Panc1 (cell line): ENCODE measurements at regions not wholly inside any gene's neighbourhood (a gene's known extent, or its start where the extent isn't known, plus 50 kb on each side); places are given as distances from the start of the nearest gene placed in this dataset.

Experiments used
- ATAC-seq: fragments of 200-7000 bp; cut with Tn5 transposase; 2 replicates; pipeline ENCODE4 v1.9.1; 2020; ENCODE audit warnings: mild to moderate bottlenecking, moderate library complexity
- BruUV-seq: library from RNA; stranded (reverse); fragments of 400-500 nt; replicated peaks from 2 replicates; lab custom pipeline; 2021; lab: Mats Ljungman, UMichigan
- CTCF ChIA-PET: fragments of 300-600 bp; sonication (Branson Sonifier 250); formaldehyde crosslinking; loops from one replicate; lab custom pipeline; 2022; ENCODE audit warnings: antibody characterized with exemption; lab: Charles Lee
- POLR2A ChIA-PET: fragments of 300-600 bp; sonication (Branson Sonifier 250); formaldehyde crosslinking; loops from one replicate; lab custom pipeline; 2022; ENCODE audit warnings: antibody characterized with exemption; lab: Charles Lee
- DNase-seq: peaks from one replicate; pipeline ENCODE4 v3.0.0-alpha.2; 2010; ENCODE audit warnings: low read depth, low spot score
- H3K27ac ChIP-seq: 2 replicates; pipeline ENCODE4 v1.5.1; 2011; ENCODE audit warnings: mild to moderate bottlenecking, low read length, inconsistent platforms
- H3K27me3 ChIP-seq: fragments of 200-500 bp; sonication (Bioruptor generic); 2 replicates; pipeline ENCODE4 v1.6.0; 2014; ENCODE audit warnings: low read length, inconsistent platforms; ENCODE audit not compliant: control insufficient read depth, insufficient read depth
- H3K36me3 ChIP-seq: fragments of 200-500 bp; sonication (Bioruptor generic); 2 replicates; pipeline ENCODE4 v1.5.1; 2014; ENCODE audit warnings: inconsistent platforms, mild to moderate bottlenecking, low read length, moderate library complexity; ENCODE audit not compliant: control insufficient read depth, insufficient read depth
- H3K4me1 ChIP-seq: 2 replicates; pipeline ENCODE4 v1.5.1; 2011; ENCODE audit warnings: inconsistent platforms, mild to moderate bottlenecking, low read length, moderate library complexity; ENCODE audit not compliant: control insufficient read depth, insufficient read depth
- H3K4me3 ChIP-seq, 2 experiments: 2 replicates each; pipeline ENCODE4 v1.5.1; 2011 to 2012; ENCODE audit warnings: low read depth in 2 of 2, low read length in 2 of 2, mild to moderate bottlenecking in 2 of 2, inconsistent platforms in 1 of 2, moderate library complexity in 1 of 2
- H3K9me3 ChIP-seq: fragments of 200-500 bp; sonication (Bioruptor generic); 2 replicates; pipeline ENCODE4 v1.5.1; 2014; ENCODE audit warnings: low read depth, mild to moderate bottlenecking, inconsistent platforms, low read length, moderate library complexity; ENCODE audit not compliant: control insufficient read depth, insufficient read depth
- POLR2AphosphoS5 ChIP-seq: IDR thresholded peaks from 2 replicates; pipeline ENCODE4 v1.6.1; 2012; ENCODE audit warnings: mild to moderate bottlenecking, low read depth, low read length, moderate library complexity
- SIN3A ChIP-seq: IDR thresholded peaks from 2 replicates; pipeline ENCODE4 v1.6.1; 2012; ENCODE audit warnings: low read depth, mild to moderate bottlenecking, low read length, moderate library complexity, borderline replicate concordance; ENCODE audit not compliant: insufficient read depth
- TCF7L2 ChIP-seq: IDR thresholded peaks from 2 replicates; pipeline ENCODE4 v1.6.1; 2011; ENCODE audit warnings: mild to moderate bottlenecking, low read depth, low read length, inconsistent platforms
- in situ Hi-C: cut with HindIII; loops from 2 replicates; pipeline ENCODE4 v1.10.0; 2016; ENCODE audit warnings: low sequenced_read_pairs, low pct_unique_long_range_greater_than_20kb
- intact Hi-C: fragments of 100-400 bp; cut with micrococcal nuclease; formaldehyde crosslinking; loops from one replicate; pipeline ENCODE4 v1.10.0; 2022; ENCODE audit not compliant: unreplicated experiment
- TF ChIP-seq, protein P1 (sequence below): fragments of 450-650 bp; IDR thresholded peaks from 2 replicates; pipeline ENCODE4 v1.5.1; 2017; ENCODE audit warnings: mild to moderate bottlenecking
- TF ChIP-seq, protein P2 (sequence below), 2 experiments: IDR thresholded peaks; 2 replicates each; pipeline ENCODE4 v1.6.1; 2011 to 2012; ENCODE audit warnings: low read depth in 2 of 2, control low read depth in 1 of 2, low read length in 1 of 2, mild to moderate bottlenecking in 1 of 2, moderate library complexity in 1 of 2; ENCODE audit not compliant: insufficient read depth in 1 of 2

DNA sequence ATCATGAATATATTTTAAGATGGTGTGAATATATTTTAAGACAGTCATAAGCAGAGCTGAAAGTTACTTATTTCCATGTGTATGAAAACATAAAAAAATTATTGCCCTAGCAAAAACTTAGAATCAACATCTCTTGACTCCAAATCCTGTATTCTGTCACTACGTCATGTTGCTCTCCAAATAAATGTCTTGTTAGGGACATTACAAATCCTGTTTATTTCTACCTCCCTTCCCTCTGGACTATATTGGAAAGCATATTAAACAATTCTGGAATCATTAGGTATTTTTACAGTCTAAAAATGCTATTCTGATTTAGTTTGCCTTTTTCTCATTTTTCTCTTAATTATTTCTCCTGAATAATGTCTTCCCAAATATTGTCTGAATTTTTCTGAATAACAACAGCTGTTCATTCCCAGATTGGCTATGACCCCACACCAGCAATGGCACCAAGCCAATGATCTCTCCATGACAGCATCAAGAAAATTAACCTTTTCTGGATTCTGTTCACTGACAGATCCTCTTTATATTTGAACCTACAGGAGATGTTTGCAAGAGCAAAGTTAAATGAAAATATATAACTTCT lies 523.1 kb downstream of the IQCM start:
- Histone ChIP-seq H3K36me3 (no peaks in the 10 kb centered on the region), H3K27me3 (no peaks in the 10 kb centered on the region), H3K4me1 (no peaks in the 10 kb centered on the region), H3K4me3 (no peak overlapping the region), H3K27ac (no peak overlapping the region), H3K9me3 (no peaks in the 10 kb centered on the region)
- intact Hi-C loops (no loop called here), in situ Hi-C loops (no loop called here)
- ATAC-seq (no peak), DNase-seq (no peak)
- ChIA-PET CTCF (no interaction called here), POLR2A (no interaction called here)
- TF ChIP-seq, protein P1, sequence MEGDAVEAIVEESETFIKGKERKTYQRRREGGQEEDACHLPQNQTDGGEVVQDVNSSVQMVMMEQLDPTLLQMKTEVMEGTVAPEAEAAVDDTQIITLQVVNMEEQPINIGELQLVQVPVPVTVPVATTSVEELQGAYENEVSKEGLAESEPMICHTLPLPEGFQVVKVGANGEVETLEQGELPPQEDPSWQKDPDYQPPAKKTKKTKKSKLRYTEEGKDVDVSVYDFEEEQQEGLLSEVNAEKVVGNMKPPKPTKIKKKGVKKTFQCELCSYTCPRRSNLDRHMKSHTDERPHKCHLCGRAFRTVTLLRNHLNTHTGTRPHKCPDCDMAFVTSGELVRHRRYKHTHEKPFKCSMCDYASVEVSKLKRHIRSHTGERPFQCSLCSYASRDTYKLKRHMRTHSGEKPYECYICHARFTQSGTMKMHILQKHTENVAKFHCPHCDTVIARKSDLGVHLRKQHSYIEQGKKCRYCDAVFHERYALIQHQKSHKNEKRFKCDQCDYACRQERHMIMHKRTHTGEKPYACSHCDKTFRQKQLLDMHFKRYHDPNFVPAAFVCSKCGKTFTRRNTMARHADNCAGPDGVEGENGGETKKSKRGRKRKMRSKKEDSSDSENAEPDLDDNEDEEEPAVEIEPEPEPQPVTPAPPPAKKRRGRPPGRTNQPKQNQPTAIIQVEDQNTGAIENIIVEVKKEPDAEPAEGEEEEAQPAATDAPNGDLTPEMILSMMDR: no peak
- no peak for TF ChIP-seq TCF7L2
- TF ChIP-seq SIN3A: no peak
- TF ChIP-seq, protein P2, sequence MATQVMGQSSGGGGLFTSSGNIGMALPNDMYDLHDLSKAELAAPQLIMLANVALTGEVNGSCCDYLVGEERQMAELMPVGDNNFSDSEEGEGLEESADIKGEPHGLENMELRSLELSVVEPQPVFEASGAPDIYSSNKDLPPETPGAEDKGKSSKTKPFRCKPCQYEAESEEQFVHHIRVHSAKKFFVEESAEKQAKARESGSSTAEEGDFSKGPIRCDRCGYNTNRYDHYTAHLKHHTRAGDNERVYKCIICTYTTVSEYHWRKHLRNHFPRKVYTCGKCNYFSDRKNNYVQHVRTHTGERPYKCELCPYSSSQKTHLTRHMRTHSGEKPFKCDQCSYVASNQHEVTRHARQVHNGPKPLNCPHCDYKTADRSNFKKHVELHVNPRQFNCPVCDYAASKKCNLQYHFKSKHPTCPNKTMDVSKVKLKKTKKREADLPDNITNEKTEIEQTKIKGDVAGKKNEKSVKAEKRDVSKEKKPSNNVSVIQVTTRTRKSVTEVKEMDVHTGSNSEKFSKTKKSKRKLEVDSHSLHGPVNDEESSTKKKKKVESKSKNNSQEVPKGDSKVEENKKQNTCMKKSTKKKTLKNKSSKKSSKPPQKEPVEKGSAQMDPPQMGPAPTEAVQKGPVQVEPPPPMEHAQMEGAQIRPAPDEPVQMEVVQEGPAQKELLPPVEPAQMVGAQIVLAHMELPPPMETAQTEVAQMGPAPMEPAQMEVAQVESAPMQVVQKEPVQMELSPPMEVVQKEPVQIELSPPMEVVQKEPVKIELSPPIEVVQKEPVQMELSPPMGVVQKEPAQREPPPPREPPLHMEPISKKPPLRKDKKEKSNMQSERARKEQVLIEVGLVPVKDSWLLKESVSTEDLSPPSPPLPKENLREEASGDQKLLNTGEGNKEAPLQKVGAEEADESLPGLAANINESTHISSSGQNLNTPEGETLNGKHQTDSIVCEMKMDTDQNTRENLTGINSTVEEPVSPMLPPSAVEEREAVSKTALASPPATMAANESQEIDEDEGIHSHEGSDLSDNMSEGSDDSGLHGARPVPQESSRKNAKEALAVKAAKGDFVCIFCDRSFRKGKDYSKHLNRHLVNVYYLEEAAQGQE (IDR thresholded peaks at IDR 0.05; ENCODE audit: insufficient read depth in 1 of 2, low read depth in 2 of 2, low read length in 1 of 2): no peak
- no peak for TF ChIP-seq POLR2AphosphoS5
- no TSS peak for BruUV-seq

DNA sequence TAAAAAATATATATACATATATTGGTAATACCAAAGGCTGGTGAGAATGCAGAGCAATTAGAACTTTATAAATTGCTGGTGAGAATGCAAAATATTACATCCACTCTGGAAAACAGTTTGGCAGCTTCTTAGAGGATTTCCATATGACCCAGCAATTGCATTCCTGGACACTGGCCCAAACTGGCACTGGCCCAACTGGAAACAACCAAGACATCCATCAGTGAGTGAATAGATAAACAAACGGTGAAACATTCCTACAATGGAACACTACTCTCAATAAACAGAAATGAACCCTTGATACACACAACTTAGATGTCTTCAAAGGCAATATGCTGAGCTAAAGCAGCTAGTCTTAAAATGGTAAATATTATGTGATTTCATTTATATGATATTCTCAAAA lies 524.2 kb downstream of the IQCM start:
- no peak for DNase-seq
- no peaks in the 10 kb centered on the region for H3K36me3 ChIP-seq
- H3K27ac ChIP-seq: no peak overlapping the region
- H3K9me3 ChIP-seq: no peaks in the 10 kb centered on the region
- no peaks in the 10 kb centered on the region for H3K4me1 ChIP-seq
- no peaks in the 10 kb centered on the region for H3K27me3 ChIP-seq
- POLR2A ChIA-PET: no interaction called here
- in situ Hi-C loops (no loop called here), intact Hi-C loops (no loop called here)
- no peak for ATAC-seq
- no TSS peak for BruUV-seq
- TF ChIP-seq, protein P1: no peak
- TF ChIP-seq, protein P2 (IDR thresholded peaks at IDR 0.05; ENCODE audit: insufficient read depth in 1 of 2, low read depth in 2 of 2, low read length in 1 of 2): no peak
- TF ChIP-seq POLR2AphosphoS5 (no peak), TCF7L2 (no peak), SIN3A (no peak)
- no peak overlapping the region for H3K4me3 ChIP-seq
- CTCF ChIA-PET: no interaction called here
